ENCODE measurements at regions not wholly inside any gene's neighbourhood (a gene's known extent, or its start where the extent isn't known, plus 50 kb on each side); places are given as distances from the start of the nearest gene placed in this dataset.

GRCh38 chr13:60690604-60691003, 293.6 kb downstream of the TDRD3 start:
- TF ChIP-seq CTCF (IDR thresholded peaks at IDR 0.05) (no peak), POLR2A (IDR thresholded peaks at IDR 0.05) (no peak)

All from body of pancreas (tissue), 4 donors.